ENCODE measurements at regions not wholly inside any gene's neighbourhood (a gene's known extent, or its start where the extent isn't known, plus 50 kb on each side); places are given as distances from the start of the nearest gene placed in this dataset.
A peak's percentile ranks its signal among the peaks of the same experiment; 100 is the strongest.
"Not testable (repeated sequence)": the region's sequence is repeated elsewhere in the genome, so short reads cannot be mapped to it uniquely, and the experiment has no call there.

DNA sequence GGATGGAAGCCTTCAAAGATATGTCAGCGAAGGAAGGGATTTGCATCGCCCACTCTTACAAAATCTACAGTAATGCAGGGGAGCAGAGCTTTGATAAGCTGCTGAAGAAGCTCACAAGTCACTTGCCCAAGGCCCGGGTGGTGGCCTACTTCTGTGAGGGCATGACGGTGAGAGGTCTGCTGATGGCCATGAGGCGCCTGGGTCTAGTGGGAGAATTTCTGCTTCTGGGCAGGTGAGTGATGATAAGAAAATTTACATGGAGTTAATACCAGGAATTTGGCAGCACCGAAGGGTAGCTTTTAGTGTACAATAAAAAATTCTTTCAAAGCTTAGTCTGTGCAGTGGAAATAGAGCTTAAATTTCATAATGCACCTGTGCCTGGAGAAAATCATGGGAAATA, 168.3 kb upstream of the OR4C13 start:
- in situ Hi-C loops (cut with HindIII; ENCODE audit: low pct_unique_long_range_greater_than_20kb, low sequenced_read_pairs); DNase-seq (ENCODE audit: low read depth, low spot score): not testable (repeated sequence)

DNA sequence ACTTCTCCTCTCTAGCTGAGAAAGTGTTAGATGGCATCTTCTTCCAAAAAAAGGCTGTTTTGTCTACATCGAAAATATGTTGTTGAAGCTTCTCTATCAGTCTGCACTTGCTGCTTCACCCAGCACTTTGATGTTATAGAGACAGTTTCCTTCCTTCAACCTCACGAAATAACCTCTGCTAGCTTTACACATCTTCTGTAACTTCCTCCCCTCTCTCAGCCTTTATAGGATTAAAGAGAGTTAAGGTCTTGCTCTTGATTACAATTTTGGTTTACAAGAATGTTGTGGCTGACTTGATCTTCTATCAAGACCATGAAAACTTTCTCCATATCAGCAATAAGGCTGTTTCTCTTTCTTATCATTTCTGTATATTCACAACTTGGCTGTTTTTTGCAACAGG, 162.4 kb upstream of the OR4C13 start:
- not testable (repeated sequence) for DNase-seq (ENCODE audit: low read depth, low spot score)

DNA sequence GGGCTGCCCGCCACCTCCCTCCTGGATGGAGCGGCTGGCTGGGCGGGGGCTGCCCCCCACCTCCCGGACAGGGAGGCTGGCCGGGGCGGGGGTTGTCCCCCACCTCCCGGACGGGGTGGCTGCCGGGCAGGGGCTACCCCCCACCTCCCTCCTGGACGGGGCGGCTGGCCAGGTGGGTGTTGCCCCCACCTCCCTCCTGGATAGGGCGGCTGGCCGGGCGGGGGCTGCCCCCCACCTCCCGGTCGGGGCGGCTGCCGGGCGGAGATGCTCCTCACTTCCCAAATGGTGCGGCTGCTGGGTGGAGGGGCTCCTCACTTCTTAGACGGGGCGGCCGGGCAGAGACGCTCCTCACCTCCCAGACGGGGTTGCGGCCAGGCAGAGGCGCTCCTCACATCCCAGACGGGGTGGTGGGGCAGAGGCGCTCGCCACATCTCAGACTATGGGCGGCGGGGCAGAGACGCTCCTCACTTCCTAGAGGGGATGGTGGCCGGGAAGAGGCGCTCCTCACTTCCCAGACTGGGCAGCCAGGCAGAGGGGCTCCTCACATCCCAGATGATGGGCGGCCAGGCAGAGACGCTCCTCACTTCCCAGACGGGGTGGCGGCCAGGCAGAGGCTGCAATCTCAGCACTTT, 153.9 kb upstream of the OR4C13 start:
- DNase-seq (ENCODE audit: low read depth, low spot score); in situ Hi-C loops (cut with HindIII; ENCODE audit: low pct_unique_long_range_greater_than_20kb, low sequenced_read_pairs): not testable (repeated sequence)

More for the DNA sequence above, 162.4 kb upstream of the OR4C13 start:
- in situ Hi-C loops (cut with HindIII; ENCODE audit: low pct_unique_long_range_greater_than_20kb, low sequenced_read_pairs), result not testable (repeated sequence)

DNA sequence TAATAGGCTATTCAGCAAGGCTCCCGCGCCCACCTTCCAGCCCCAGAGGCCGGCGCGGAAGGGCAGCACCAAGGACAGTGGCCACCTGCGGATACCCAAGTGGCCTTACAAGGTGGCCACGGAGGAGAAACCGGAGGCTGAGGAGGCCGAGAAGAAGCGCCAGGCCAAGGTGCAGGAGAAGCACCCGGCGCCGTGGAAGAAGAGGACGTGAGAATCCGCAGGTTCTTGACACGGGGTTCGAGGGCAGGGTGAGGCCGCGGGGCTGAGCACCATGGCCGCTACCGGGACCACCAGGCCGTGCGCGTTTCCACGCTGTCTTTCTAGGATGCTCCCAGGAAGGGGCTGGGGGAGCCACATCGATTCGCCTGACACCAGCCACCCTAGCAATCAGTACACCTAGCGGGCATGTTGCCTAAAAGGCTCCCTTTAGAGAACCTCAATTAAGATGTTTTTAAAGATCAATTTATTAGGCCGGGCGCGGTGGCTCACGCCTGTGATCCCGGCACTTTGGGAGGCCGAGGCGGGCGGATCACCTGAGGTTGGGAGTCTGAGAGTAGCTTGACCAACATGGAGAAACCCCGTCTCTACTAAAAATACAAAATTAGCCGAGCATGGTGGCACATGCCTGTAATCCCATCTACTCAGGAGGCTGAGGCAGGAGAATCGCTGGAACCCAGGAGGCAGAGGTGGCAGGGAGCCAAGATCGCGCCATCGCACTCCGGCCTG, 134.3 kb upstream of the OR4C13 start:
- DNase-seq (ENCODE audit: low read depth, low spot score); in situ Hi-C loops (cut with HindIII; ENCODE audit: low pct_unique_long_range_greater_than_20kb, low sequenced_read_pairs): not testable (repeated sequence)

DNA sequence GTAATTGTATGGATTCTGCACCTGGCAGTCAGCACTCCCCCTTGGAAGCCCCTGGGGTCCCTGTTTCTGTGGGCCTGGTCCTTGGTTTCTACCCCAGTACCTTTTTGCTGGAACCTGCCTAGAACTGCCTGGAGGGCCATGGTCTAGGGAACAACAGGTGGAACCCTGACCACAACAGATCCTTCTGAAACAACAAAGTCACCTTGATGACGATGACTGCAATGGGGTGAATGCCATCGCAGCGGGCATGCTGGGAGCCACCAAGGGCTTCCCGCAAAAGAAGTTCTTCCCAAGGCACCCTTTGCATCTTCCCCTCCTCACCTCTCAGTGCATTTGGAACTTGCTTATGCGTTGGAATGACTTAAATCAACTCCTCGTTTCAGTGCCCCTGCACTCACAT, 129.0 kb upstream of the OR4C13 start:
- DNase-seq (ENCODE audit: low read depth, low spot score); in situ Hi-C loops (cut with HindIII; ENCODE audit: low pct_unique_long_range_greater_than_20kb, low sequenced_read_pairs): not testable (repeated sequence)

DNA sequence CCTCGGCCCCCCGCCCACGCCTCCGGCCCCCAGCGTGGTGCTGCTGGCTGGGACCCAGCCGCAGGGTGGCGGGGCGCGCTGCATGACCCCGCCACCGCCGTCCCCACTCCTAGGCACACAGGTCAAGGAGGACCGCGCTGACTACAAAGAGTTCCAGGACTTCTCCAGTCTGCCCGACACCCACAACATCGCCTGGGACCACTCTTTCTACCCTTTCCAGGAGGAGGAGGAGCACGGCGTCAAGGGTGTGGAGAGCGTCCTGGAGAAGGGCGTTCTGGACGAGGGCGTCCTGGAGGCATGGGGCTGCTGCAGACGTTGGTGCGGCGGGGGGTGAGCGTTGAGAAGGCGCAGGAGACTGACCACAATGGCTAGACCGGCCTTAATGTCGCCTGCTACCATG, 101.7 kb upstream of the OR4C13 start:
- in situ Hi-C loops (cut with HindIII; ENCODE audit: low pct_unique_long_range_greater_than_20kb, low sequenced_read_pairs); DNase-seq (ENCODE audit: low read depth, low spot score): not testable (repeated sequence)

DNA sequence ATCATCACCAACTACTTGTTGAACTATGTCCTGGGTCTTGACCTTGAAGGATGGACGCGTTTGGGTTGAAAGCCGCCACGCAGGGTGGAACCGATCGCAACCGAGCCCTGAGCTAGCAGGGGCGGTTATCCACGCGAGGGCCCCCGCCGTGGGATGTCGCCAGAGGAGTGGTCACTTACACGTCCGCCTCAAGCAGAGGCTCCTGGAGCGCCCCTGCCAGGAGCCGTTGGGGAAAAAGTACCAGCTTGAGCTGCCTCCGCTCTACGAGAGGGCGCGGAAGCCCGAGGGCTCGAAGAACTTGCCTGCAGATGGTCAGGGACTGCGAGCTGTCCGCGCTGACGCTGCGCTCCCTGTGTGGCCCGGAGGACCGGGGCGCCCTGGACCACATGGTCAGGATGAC, 100.7 kb upstream of the OR4C13 start:
- DNase-seq (ENCODE audit: low read depth, low spot score), result no peak
- in situ Hi-C loops (cut with HindIII; ENCODE audit: low pct_unique_long_range_greater_than_20kb, low sequenced_read_pairs), result no loop called here

DNA sequence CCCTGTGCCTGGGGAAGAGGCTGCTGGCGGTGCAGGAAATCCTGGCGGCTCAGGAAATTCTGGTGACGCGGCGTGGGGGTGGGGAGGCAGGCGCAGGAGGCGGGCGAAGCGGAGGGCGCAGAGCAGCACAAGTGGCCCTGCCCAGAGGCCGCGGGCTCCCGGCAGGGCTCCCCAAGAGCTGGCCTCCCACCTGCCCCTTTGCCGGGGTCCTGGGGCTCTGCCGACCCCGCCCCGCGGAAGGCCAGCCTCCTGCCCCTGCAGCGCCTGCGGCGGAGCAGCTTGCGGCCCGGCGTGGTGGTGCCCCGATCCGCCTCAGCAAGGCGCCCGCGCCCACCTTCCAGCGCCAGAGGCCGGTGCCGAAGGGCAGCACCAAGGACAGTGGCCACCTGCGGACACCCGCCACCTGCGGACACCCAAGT, 100.2 kb upstream of the OR4C13 start:
- in situ Hi-C loops (cut with HindIII; ENCODE audit: low pct_unique_long_range_greater_than_20kb, low sequenced_read_pairs), result no loop called here
- no peak for DNase-seq (ENCODE audit: low read depth, low spot score)

DNA sequence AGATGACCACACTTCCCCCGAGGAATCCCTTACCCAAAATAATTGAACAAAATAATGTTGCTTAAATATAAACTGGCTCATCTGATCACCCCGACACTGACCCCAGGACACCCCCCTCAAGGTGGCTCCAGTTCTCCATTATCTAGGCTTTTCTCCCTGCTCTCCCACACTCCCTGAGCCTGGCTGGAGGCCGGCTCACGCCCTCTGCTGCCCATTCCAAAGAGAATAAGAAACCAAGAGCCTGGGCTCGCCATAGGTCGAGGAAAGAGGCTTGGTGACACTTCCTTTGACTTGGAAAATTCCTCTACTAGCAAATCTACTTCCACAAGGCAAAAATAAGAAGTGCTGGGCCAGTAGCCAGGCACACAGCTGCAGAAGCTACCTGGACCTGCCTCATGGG, 63.3 kb upstream of the OR4C13 start:
- in situ Hi-C loops (cut with HindIII; ENCODE audit: low pct_unique_long_range_greater_than_20kb, low sequenced_read_pairs), result not testable (repeated sequence)
- DNase-seq (ENCODE audit: low read depth, low spot score), result peak; percentile 31

DNA sequence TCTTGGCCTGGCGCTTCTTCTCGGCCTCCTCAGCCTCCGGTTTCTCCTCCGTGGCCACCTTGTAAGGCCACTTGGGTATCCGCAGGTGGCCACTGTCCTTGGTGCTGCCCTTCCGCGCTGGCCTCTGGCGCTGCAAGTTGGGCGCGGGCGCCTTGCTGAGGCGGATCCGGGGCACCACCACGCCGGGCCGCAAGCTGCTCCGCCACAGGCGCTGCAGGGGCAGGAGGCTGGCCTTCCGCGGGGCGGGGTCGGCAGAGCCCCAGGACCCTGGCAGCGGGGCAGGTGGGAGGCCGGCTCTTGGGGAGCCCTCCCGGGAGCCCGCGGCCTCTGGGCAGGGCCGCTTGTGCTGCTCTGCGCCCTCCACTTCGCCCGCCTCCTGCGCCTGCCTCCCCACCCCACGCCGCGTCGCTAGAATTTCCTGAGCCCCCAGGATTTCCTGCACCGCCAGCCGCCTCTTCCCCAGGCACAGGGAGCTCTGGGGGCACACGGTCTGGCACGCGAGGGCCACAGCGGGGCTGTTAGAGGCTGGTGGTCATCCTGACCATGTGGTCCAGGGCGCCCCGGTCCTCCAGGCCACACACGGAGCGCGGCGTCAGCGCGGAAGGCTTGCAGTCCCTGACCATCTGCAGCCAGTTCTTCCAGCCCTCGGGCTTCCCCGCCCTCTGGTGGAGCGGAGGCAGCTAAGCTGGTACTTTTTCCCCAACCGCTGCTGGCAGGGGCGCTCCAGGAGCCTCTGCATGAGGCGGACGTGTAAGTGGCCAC, 60.1 kb upstream of the OR4C13 start:
- in situ Hi-C loops (cut with HindIII; ENCODE audit: low pct_unique_long_range_greater_than_20kb, low sequenced_read_pairs), result not testable (repeated sequence)

DNA sequence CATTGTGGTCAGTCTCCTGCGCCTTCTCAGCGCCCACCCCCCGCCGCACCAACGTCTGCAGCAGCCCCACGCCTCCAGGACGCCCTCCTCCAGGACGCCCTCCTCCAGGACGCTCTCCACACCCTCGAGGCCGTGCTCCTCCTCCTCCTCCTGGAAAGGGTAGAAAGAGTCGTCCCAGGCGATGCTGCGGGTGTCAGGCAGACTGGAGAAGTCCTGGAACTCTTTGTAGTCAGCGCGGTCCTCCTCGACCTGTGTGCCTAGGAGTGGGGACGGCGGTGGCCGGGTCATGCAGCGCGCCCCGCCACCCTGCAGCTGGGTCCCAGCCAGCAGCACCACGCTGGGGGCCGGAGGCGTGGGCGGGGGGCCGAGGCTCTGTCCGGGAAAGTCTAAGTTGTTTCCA, 58.7 kb upstream of the OR4C13 start:
- in situ Hi-C loops (cut with HindIII; ENCODE audit: low pct_unique_long_range_greater_than_20kb, low sequenced_read_pairs); DNase-seq (ENCODE audit: low read depth, low spot score): not testable (repeated sequence)

More for the DNA sequence above, 60.1 kb upstream of the OR4C13 start:
- not testable (repeated sequence) for DNase-seq (ENCODE audit: low read depth, low spot score)
